Liver (tissue), 8 donors: ENCODE measurements at regions not wholly inside any gene's neighbourhood (a gene's known extent, or its start where the extent isn't known, plus 50 kb on each side); places are given as distances from the start of the nearest gene placed in this dataset.

Source experiments
- DNase-seq: peaks from one replicate; pipeline ENCODE4 v3.0.0-alpha.2; 2017; ENCODE audit warnings: low spot score
- H3K27ac ChIP-seq, 2 donors: one replicate each; pipeline ENCODE4 v1.7.0; 2013; ENCODE audit warnings: inconsistent platforms in 2 of 2, low read length in 2 of 2, control low read depth in 1 of 2, low read depth in 1 of 2, mild to moderate bottlenecking in 1 of 2
- H3K27me3 ChIP-seq, 4 donors: one replicate each; pipeline versions ENCODE4 v1.6.1 to v1.7.0; 2013; ENCODE audit warnings: low read length in 3 of 4, inconsistent platforms in 1 of 4, mild to moderate bottlenecking in 1 of 4, moderate library complexity in 1 of 4; ENCODE audit not compliant: control insufficient read depth in 4 of 4, insufficient read depth in 4 of 4
- H3K36me3 ChIP-seq, 4 donors: one replicate each; pipeline versions ENCODE4 v1.6.1 to v1.7.0; 2013; ENCODE audit warnings: low read length in 3 of 4, mild to moderate bottlenecking in 3 of 4, low read depth in 1 of 4, moderate library complexity in 1 of 4; ENCODE audit not compliant: control insufficient read depth in 4 of 4, insufficient read depth in 3 of 4
- H3K4me1 ChIP-seq, 4 donors: one replicate each; pipeline versions ENCODE4 v1.6.1 to v1.7.0; 2013; ENCODE audit warnings: low read length in 3 of 4, mild to moderate bottlenecking in 3 of 4, moderate library complexity in 1 of 4; ENCODE audit not compliant: control insufficient read depth in 4 of 4, insufficient read depth in 4 of 4
- H3K4me3 ChIP-seq, 3 donors: one replicate each; pipeline versions ENCODE4 v1.6.1 to v1.7.0; 2013; ENCODE audit warnings: low read length in 3 of 3, control low read depth in 1 of 3, low read depth in 1 of 3, mild to moderate bottlenecking in 1 of 3
- H3K9ac ChIP-seq, 2 donors: one replicate each; pipeline ENCODE4 v1.7.0; 2013; ENCODE audit warnings: low read length in 2 of 2, mild to moderate bottlenecking in 2 of 2, moderate library complexity in 2 of 2, control low read depth in 1 of 2, low read depth in 1 of 2
- H3K9me3 ChIP-seq, 4 donors: one replicate each; pipeline versions ENCODE4 v1.6.1 to v1.7.0; 2013; ENCODE audit warnings: low read length in 3 of 4; ENCODE audit not compliant: control insufficient read depth in 4 of 4
- EGR1 ChIP-seq, 2 donors: IDR thresholded peaks; 2 replicates each; pipeline ENCODE4 v1.6.1; 2016 to 2018; ENCODE audit warnings: antibody characterized with exemption in 2 of 2, low read depth in 2 of 2
- FOXA2 ChIP-seq: IDR thresholded peaks from 2 replicates; pipeline ENCODE4 v1.6.1; 2016; ENCODE audit warnings: antibody characterized with exemption
- GABPA ChIP-seq, 2 donors: IDR thresholded peaks in 1 of 2; conservative IDR thresholded peaks in 1 of 2; 2 replicates each; pipeline ENCODE4 v1.6.1; 2016; ENCODE audit warnings: antibody characterized with exemption in 2 of 2, mild to moderate bottlenecking in 1 of 2, moderate library complexity in 1 of 2
- HNF4A ChIP-seq, 2 donors: conservative IDR thresholded peaks; 2 replicates each; pipeline ENCODE4 v1.6.1; 2016; ENCODE audit warnings: antibody characterized with exemption in 2 of 2, mild to moderate bottlenecking in 2 of 2
- HNF4G ChIP-seq: IDR thresholded peaks from 2 replicates; pipeline ENCODE4 v1.6.1; 2016; ENCODE audit warnings: antibody characterized with exemption
- JUND ChIP-seq, 2 donors: IDR thresholded peaks; 2 replicates each; pipeline ENCODE4 v1.6.1; 2016; ENCODE audit warnings: antibody characterized with exemption in 2 of 2
- NR2F2 ChIP-seq: IDR thresholded peaks from 2 replicates; pipeline ENCODE4 v1.6.1; 2016; ENCODE audit warnings: antibody characterized with exemption
- RAD21 ChIP-seq, 2 donors: IDR thresholded peaks; 2 replicates each; pipeline ENCODE4 v1.6.1; 2016; ENCODE audit warnings: antibody characterized with exemption in 2 of 2, mild to moderate bottlenecking in 2 of 2
- RXRA ChIP-seq, 2 donors: IDR thresholded peaks; 2 replicates each; pipeline ENCODE4 v1.6.1; 2017 to 2018; ENCODE audit warnings: antibody characterized with exemption in 2 of 2, mild to moderate bottlenecking in 1 of 2
- SP1 ChIP-seq: IDR thresholded peaks from 2 replicates; pipeline ENCODE4 v1.6.1; 2018; ENCODE audit warnings: antibody characterized with exemption, mild to moderate bottlenecking
- TAF1 ChIP-seq: conservative IDR thresholded peaks from 2 replicates; pipeline ENCODE4 v1.6.1; 2016; ENCODE audit warnings: antibody characterized with exemption, mild to moderate bottlenecking
- YY1 ChIP-seq: IDR thresholded peaks from 2 replicates; pipeline ENCODE4 v1.6.1; 2016; ENCODE audit warnings: antibody characterized with exemption, mild to moderate bottlenecking
- WGBS: extraction: QIAGEN DNeasy Blood & Tissue Kit; methylation state at CpG from one replicate; pipeline ENCODE4 v1.1.7; 2013; 5-methylcytosine and 5-hydroxymethylcytosine counted together
- TF ChIP-seq, protein P1 (sequence below): IDR thresholded peaks from 2 replicates; pipeline ENCODE4 v1.6.1; 2016; ENCODE audit warnings: antibody characterized with exemption
- TF ChIP-seq, protein P2 (sequence below): IDR thresholded peaks from 2 replicates; pipeline ENCODE4 v1.6.1; 2016; ENCODE audit warnings: antibody characterized with exemption
- TF ChIP-seq, protein P3 (sequence below): fragments of 150-350 bp; IDR thresholded peaks from 2 replicates; pipeline ENCODE4 v1.5.1; 2017; ENCODE audit warnings: improper control_type of control experiment, low read depth, low read length; ENCODE audit not compliant: missing input control
- TF ChIP-seq, protein P4 (sequence below): IDR thresholded peaks from 2 replicates; pipeline ENCODE4 v1.6.1; 2016; ENCODE audit warnings: antibody characterized with exemption, mild to moderate bottlenecking
- donor health status: healthy.
- donor health status: healthy.
- donor health status: healthy.
- donor health status: healthy.
- donor health status: healthy.

- no peak overlapping the region for H3K27ac ChIP-seq
- peak overlapping the region in 1 of 3 donors; percentile 4 for H3K4me3 ChIP-seq
- peak; percentile 27 for DNase-seq
- peaks cover 3 to 12% (median 9%) of the 10 kb centered on the region in 4 donors for H3K4me1 ChIP-seq
- 65% methylated on average over 27 of the region's 27 CpGs for WGBS
- no peak overlapping the region for H3K9ac ChIP-seq
- H3K9me3 ChIP-seq, result no peaks in the 10 kb centered on the region
- peaks cover 0 to 4% (median 0%) of the 10 kb centered on the region in 4 donors for H3K27me3 ChIP-seq
- TF ChIP-seq FOXA2 (no peak), RAD21 (IDR thresholded peaks at IDR 0.05) (no peak), NR2F2 (no peak), YY1 (no peak), GABPA (IDR thresholded peaks at IDR 0.05 in 1 of 2, conservative IDR thresholded peaks at IDR 0.05 in 1 of 2) (no peak), RXRA (IDR thresholded peaks at IDR 0.05) (no peak), HNF4G (no peak), JUND (IDR thresholded peaks at IDR 0.05) (no peak), HNF4A (conservative IDR thresholded peaks at IDR 0.05) (no peak), EGR1 (IDR thresholded peaks at IDR 0.05; ENCODE audit: low read depth in 2 of 2) (no peak), SP1 (no peak), TAF1 (no peak)
- TF ChIP-seq, protein P1, sequence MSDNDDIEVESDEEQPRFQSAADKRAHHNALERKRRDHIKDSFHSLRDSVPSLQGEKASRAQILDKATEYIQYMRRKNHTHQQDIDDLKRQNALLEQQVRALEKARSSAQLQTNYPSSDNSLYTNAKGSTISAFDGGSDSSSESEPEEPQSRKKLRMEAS, result no peak
- TF ChIP-seq, protein P2, sequence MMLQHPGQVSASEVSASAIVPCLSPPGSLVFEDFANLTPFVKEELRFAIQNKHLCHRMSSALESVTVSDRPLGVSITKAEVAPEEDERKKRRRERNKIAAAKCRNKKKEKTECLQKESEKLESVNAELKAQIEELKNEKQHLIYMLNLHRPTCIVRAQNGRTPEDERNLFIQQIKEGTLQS, result no peak
- TF ChIP-seq, protein P3, sequence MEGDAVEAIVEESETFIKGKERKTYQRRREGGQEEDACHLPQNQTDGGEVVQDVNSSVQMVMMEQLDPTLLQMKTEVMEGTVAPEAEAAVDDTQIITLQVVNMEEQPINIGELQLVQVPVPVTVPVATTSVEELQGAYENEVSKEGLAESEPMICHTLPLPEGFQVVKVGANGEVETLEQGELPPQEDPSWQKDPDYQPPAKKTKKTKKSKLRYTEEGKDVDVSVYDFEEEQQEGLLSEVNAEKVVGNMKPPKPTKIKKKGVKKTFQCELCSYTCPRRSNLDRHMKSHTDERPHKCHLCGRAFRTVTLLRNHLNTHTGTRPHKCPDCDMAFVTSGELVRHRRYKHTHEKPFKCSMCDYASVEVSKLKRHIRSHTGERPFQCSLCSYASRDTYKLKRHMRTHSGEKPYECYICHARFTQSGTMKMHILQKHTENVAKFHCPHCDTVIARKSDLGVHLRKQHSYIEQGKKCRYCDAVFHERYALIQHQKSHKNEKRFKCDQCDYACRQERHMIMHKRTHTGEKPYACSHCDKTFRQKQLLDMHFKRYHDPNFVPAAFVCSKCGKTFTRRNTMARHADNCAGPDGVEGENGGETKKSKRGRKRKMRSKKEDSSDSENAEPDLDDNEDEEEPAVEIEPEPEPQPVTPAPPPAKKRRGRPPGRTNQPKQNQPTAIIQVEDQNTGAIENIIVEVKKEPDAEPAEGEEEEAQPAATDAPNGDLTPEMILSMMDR, result no peak
- TF ChIP-seq, protein P4, sequence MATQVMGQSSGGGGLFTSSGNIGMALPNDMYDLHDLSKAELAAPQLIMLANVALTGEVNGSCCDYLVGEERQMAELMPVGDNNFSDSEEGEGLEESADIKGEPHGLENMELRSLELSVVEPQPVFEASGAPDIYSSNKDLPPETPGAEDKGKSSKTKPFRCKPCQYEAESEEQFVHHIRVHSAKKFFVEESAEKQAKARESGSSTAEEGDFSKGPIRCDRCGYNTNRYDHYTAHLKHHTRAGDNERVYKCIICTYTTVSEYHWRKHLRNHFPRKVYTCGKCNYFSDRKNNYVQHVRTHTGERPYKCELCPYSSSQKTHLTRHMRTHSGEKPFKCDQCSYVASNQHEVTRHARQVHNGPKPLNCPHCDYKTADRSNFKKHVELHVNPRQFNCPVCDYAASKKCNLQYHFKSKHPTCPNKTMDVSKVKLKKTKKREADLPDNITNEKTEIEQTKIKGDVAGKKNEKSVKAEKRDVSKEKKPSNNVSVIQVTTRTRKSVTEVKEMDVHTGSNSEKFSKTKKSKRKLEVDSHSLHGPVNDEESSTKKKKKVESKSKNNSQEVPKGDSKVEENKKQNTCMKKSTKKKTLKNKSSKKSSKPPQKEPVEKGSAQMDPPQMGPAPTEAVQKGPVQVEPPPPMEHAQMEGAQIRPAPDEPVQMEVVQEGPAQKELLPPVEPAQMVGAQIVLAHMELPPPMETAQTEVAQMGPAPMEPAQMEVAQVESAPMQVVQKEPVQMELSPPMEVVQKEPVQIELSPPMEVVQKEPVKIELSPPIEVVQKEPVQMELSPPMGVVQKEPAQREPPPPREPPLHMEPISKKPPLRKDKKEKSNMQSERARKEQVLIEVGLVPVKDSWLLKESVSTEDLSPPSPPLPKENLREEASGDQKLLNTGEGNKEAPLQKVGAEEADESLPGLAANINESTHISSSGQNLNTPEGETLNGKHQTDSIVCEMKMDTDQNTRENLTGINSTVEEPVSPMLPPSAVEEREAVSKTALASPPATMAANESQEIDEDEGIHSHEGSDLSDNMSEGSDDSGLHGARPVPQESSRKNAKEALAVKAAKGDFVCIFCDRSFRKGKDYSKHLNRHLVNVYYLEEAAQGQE, result no peak
- H3K36me3 ChIP-seq, result no peaks in the 10 kb centered on the region
These were observed 126.0 kb upstream of the RET start for GRCh38 chr10:42950606-42951485.
